ENCODE measurements at regions not wholly inside any gene's neighbourhood (a gene's known extent, or its start where the extent isn't known, plus 50 kb on each side); places are given as distances from the start of the nearest gene placed in this dataset.
"Not testable (repeated sequence)": the region's sequence is repeated elsewhere in the genome, so short reads cannot be mapped to it uniquely, and the experiment has no call there.

DNA sequence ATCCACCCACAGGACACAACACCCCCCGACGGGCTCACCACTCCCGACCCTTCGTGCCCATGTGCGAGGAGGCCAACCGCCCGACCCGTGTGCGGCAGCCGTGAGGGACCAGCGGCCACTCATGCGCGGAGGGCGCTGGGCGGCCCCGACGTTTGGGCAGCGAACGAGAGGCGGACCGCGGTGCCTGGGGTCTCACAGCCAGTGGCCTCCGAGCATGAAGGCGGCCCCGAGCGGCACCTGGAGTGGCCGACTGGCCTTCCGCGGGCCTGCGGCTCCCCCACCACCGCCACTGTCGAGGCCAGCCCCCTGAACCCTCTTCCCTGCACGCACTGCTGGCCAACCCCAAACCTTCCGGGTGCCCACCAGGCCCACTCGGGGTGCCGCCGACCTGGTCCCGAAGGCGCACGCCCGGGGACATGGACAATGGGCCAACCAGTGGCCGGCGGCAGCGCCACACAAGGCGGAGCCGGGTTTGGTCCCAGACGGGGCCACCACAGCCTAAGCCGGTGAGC is 4274.9 kb upstream of the OR11H1 start:
- TF ChIP-seq POLR2AphosphoS5 (IDR thresholded peaks at IDR 0.05; ENCODE audit: low read depth), result no peak
- TF ChIP-seq, protein P1, sequence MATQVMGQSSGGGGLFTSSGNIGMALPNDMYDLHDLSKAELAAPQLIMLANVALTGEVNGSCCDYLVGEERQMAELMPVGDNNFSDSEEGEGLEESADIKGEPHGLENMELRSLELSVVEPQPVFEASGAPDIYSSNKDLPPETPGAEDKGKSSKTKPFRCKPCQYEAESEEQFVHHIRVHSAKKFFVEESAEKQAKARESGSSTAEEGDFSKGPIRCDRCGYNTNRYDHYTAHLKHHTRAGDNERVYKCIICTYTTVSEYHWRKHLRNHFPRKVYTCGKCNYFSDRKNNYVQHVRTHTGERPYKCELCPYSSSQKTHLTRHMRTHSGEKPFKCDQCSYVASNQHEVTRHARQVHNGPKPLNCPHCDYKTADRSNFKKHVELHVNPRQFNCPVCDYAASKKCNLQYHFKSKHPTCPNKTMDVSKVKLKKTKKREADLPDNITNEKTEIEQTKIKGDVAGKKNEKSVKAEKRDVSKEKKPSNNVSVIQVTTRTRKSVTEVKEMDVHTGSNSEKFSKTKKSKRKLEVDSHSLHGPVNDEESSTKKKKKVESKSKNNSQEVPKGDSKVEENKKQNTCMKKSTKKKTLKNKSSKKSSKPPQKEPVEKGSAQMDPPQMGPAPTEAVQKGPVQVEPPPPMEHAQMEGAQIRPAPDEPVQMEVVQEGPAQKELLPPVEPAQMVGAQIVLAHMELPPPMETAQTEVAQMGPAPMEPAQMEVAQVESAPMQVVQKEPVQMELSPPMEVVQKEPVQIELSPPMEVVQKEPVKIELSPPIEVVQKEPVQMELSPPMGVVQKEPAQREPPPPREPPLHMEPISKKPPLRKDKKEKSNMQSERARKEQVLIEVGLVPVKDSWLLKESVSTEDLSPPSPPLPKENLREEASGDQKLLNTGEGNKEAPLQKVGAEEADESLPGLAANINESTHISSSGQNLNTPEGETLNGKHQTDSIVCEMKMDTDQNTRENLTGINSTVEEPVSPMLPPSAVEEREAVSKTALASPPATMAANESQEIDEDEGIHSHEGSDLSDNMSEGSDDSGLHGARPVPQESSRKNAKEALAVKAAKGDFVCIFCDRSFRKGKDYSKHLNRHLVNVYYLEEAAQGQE (IDR thresholded peaks at IDR 0.05; ENCODE audit: insufficient replicate concordance, low read depth), result no peak
- Histone ChIP-seq H3K27ac (replicated peaks) (no peak overlapping the region), H3K27me3 (ENCODE audit: insufficient read depth, poor library complexity, severe bottlenecking) (no peaks in the 10 kb centered on the region), H3K4me3 (replicated peaks; ENCODE audit: insufficient read depth, low read length) (no peak overlapping the region)
- no peak for DNase-seq (ENCODE audit: low read depth in 1 of 2, low spot score in 1 of 2)

GRCh38 chr22:11270981-11271380 is 4257.0 kb upstream of the OR11H1 start:
- not testable (repeated sequence) for H3K4me3 ChIP-seq (replicated peaks; ENCODE audit: insufficient read depth, low read length); H3K27ac ChIP-seq (replicated peaks); H3K27me3 ChIP-seq (ENCODE audit: insufficient read depth, poor library complexity, severe bottlenecking); DNase-seq (ENCODE audit: low read depth in 1 of 2, low spot score in 1 of 2)

DNA sequence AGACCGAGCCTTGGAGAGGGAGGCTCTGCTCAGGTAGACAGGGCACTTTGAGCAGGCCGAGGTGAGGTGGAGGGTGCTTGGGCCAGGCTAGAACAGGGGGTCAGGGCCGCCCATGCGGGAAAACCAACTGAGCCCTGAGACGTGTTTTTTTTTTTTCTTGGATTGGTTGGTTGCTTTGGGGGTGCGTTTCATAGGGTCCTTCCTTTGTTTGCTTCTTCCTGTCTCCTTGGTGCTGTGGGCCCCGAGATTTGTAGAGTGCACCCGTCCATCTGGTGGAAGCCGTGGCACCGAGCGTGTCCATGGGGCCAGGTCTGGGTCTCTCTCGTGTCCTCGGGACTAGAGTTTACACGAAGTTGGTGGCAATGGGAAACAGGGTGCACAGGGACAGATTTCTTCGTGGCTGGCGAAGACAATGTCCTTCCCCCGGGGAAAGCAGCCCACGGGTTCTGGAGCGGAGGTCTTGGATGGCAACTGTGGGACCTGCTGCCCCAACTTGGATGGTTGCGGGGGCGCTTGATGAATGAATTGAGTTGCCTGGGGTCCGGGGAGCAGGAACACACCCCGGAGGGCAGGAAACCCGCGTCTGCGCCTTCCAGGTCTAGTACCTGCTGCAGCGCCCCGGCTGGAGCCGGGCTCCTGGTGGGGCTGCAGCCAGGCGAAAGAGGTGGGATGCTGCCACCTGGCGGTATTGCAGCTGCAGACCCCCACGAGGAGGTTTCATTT is 4242.7 kb upstream of the OR11H1 start:
- H3K27ac ChIP-seq (replicated peaks); H3K4me3 ChIP-seq (replicated peaks; ENCODE audit: insufficient read depth, low read length): not testable (repeated sequence)
- DNase-seq (ENCODE audit: low read depth in 1 of 2, low spot score in 1 of 2), result peak in 1 of 2 experiments; percentile 51

DNA sequence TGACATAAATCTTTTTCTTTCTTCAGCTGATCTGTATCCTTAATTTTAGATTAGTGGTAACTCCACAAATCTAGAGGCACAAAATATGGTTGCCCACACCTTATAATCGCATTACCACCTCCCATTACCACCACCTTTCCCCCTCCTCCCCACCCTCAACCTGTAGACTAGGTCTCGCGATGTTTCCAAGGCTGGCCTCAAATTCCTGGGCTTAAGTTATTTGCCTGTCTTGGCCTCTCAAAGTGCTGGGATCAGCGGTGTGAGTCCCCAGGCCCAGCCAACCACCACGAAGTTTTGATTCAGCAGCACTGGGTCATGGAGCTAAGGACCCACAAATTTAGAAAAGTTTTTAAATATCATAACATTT is 4242.2 kb upstream of the OR11H1 start:
- not testable (repeated sequence) for H3K4me3 ChIP-seq (replicated peaks; ENCODE audit: insufficient read depth, low read length); H3K27ac ChIP-seq (replicated peaks); DNase-seq (ENCODE audit: low read depth in 1 of 2, low spot score in 1 of 2); H3K27me3 ChIP-seq (ENCODE audit: insufficient read depth, poor library complexity, severe bottlenecking)

More for the DNA sequence above, 4242.7 kb upstream of the OR11H1 start:
- H3K27me3 ChIP-seq (ENCODE audit: insufficient read depth, poor library complexity, severe bottlenecking), result not testable (repeated sequence)

- H3K27ac ChIP-seq (replicated peaks); H3K27me3 ChIP-seq (ENCODE audit: insufficient read depth, poor library complexity, severe bottlenecking); H3K4me3 ChIP-seq (replicated peaks; ENCODE audit: insufficient read depth, low read length); DNase-seq (ENCODE audit: low read depth in 1 of 2, low spot score in 1 of 2): not testable (repeated sequence)
Observed at GRCh38 chr22:11288246-11289220, 4239.5 kb upstream of the OR11H1 start.

DNA sequence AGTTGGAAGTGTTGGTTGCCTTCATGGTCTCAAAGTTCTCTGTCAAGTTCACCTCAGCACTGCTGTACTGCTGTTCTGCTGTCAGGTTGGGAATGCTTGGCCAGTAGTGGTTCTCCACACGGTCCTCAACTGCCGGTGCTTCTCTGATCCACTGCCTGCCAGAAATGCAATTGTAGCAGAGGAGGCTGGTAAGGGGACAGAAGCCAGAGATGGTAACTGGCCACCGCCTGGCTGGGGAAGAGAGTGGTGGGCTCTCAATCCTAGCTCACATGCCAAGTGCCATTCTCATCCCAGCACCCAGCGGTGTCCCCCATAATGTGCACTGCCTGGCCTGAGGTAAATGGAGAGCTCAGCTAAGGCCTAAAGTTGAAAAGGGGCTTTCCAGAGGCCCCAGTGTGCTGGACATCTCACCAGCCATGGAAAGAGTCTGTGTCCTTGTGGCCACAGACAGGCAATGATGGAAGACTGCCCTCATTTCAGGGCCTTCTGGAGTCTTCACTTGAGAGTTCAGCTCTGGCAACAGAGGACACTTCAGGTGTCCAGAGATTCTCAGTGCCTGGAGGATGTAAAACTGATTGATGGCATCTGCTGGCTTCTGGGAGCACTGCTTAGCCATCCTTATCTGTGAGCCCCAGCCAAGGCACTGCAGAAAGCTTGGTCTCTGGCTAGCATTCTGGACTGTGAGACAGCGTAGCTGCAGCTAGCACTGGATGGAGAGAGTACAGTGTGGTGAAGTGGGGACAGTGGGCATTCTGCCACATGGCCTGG is 4229.7 kb upstream of the OR11H1 start:
- not testable (repeated sequence) for H3K27me3 ChIP-seq (ENCODE audit: insufficient read depth, poor library complexity, severe bottlenecking); H3K4me3 ChIP-seq (replicated peaks; ENCODE audit: insufficient read depth, low read length); H3K27ac ChIP-seq (replicated peaks); DNase-seq (ENCODE audit: low read depth in 1 of 2, low spot score in 1 of 2)

GRCh38 chr22:11302427-11302826 is 4225.6 kb upstream of the OR11H1 start:
- not testable (repeated sequence) for DNase-seq (ENCODE audit: low read depth in 1 of 2, low spot score in 1 of 2); H3K27ac ChIP-seq (replicated peaks); H3K4me3 ChIP-seq (replicated peaks; ENCODE audit: insufficient read depth, low read length); H3K27me3 ChIP-seq (ENCODE audit: insufficient read depth, poor library complexity, severe bottlenecking)

DNA sequence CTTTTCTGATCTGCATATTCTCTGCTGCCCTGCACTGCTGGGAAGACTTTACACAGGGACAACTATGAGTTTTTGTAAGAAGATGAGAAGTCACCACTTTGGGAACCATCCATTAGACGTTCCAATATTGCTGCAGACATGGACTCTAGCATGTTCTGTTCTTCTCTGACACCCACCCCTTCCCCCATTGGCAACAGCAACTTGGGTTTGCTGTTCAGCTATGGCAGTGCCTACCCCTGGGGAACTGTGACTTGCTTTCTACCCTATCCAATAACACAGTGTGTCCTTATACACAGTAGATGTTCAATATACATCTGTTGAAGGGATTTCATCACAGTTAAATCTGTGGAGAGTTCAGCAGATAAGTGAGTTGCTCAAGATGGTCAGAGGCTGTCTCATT is 4225.1 kb upstream of the OR11H1 start:
- not testable (repeated sequence) for H3K27me3 ChIP-seq (ENCODE audit: insufficient read depth, poor library complexity, severe bottlenecking); H3K4me3 ChIP-seq (replicated peaks; ENCODE audit: insufficient read depth, low read length); H3K27ac ChIP-seq (replicated peaks); DNase-seq (ENCODE audit: low read depth in 1 of 2, low spot score in 1 of 2)

GRCh38 chr22:11305179-11305578 is 4222.8 kb upstream of the OR11H1 start:
- not testable (repeated sequence) for H3K27me3 ChIP-seq (ENCODE audit: insufficient read depth, poor library complexity, severe bottlenecking); H3K27ac ChIP-seq (replicated peaks); H3K4me3 ChIP-seq (replicated peaks; ENCODE audit: insufficient read depth, low read length); DNase-seq (ENCODE audit: low read depth in 1 of 2, low spot score in 1 of 2)

- not testable (repeated sequence) for H3K4me3 ChIP-seq (replicated peaks; ENCODE audit: insufficient read depth, low read length); DNase-seq (ENCODE audit: low read depth in 1 of 2, low spot score in 1 of 2); H3K27me3 ChIP-seq (ENCODE audit: insufficient read depth, poor library complexity, severe bottlenecking); H3K27ac ChIP-seq (replicated peaks)
Observed at GRCh38 chr22:11306933-11307518, 4221.0 kb upstream of the OR11H1 start.

All from HL-60 (cell line).